ENCODE measurements at regions not wholly inside any gene's neighbourhood (a gene's known extent, or its start where the extent isn't known, plus 50 kb on each side); places are given as distances from the start of the nearest gene placed in this dataset.

DNA sequence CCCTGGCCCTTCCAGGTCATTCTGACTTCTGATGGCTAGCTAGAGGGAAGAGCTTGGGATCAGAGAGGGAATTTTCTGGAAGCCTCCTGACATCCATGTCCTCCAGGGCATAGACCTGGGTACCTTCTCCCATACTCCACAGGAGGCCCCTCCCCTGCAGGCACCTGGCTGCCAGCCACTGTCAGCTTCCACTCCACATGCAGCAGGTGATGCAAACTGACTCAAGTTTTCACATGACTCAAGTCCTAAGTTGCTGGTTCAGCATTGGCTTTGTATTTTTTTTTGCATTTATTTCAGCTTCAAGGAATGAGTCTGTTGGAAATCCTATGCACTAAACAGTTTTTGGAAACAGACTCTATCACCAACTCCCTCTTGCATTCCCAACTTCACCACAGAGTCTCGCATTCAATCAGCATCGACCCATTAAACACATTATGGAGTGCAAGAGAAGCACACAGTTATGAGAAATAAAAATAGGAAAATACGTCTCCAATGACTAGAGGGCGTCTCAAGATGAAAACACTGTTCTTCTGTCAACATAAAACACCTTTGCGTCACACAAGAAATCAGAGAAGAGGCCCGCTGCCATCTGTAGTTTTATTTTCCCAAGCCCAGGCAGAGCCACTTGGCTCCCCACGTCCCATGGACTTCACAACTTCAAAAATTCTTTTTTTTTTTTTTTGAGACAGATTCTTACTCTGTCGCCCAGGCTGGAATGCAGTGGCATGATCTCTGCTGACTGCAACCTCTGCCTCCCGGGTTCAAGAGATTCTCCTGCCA lies 362.6 kb upstream of the MGMT start:
- no peak for DNase-seq (ENCODE audit: low read depth, low spot score)
- H3K4me3 ChIP-seq (ENCODE audit: low read length), result no peak overlapping the region

DNA sequence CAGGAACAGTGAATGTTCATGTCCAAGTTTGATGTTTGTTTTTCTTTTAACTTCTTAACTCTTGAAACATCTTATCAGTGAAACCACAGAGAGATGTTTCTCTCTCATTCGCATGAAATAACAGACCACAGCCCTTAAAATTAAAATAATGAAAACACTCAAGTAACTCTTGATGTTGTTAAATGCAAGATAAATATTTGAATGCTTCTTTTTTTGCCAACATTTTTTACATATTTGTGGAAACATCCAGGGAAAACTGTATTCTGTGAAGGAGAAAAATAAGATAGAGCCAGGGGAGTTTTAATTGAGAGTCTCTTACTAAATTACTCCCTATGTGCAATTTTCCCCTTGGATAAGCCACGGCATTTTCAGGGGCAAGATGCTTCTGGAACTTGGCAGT lies 361.8 kb upstream of the MGMT start:
- no peak for DNase-seq (ENCODE audit: low read depth, low spot score)
- no peak overlapping the region for H3K4me3 ChIP-seq (ENCODE audit: low read length)

DNA sequence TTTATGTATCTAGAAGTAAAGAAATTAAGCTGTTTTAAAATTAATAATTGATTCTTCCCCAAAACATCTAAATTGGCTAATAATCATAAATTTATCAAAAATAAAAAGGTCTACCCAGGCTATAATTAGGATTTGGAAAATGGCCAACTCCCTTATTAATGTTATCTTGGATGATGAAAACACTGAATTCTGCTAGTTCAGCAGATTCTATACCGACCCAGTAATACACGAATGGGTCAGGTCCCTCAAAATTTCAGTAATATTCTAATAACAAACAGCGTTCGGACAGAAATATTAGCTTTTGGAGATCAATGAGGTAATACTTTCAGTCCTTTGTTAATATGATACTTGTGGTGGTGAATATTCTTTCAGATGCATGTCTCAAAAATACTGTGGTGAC lies 360.7 kb upstream of the MGMT start:
- no peak for DNase-seq (ENCODE audit: low read depth, low spot score)
- H3K4me3 ChIP-seq (ENCODE audit: low read length), result no peak overlapping the region

DNA sequence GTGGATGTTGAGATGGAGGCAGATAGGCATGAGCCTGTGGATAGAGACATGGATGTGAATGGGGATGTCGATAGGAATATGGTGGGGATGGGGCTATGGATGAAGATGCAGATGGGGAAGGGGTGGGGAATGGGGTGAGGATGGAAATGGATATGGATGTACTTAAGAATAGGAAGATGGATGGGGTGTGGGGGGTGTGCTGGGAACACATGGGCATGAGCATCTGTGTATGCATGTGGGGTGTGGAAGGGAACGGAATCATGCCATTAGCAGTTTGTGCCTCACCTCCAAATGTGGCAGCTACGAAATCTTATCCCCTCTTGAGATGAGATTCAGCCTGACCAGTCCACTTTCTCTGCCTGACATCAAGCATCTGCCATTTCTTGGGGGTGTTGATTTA lies 359.5 kb upstream of the MGMT start:
- H3K4me3 ChIP-seq (ENCODE audit: low read length), result no peak overlapping the region
- DNase-seq (ENCODE audit: low read depth, low spot score), result no peak

DNA sequence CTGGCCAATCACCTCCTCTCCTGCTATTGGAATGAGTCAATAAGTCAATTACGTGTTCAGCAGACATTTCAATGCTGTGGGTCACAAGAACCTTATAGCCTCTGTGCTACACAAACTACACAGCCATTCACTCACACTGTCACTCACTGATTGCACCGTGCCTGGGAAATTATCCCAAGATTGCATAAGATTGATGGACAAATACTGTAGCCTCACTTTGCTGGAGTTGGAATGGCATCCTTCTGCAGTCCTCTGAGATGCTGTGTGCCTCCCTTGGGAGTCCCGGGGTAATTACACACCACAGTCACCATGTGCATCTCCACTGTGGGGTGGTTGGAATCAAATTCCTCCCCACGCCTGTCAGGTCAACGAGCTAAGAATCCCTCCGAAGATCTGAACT lies 358.7 kb upstream of the MGMT start:
- H3K4me3 ChIP-seq (ENCODE audit: low read length), result no peak overlapping the region
- no peak for DNase-seq (ENCODE audit: low read depth, low spot score)

DNA sequence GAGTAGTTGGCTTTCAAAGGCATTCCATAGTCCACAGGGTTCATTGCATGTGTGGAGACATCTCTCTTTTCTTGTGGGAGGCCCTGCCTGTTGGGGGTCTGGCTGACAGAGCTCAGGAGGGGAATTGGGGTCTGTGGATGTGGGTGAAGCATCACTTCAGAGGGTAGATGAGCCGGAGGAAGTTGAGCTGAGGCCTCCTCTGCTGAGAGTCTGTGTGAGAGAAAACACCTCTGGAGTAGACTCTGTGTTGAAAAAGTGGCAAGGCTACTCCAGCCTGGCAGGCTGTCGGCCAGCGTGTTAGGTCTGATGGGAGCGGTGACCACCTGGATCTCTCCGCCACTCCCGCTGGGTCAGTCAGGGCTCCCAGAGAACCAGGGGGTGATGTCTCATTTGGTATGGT lies 358.0 kb upstream of the MGMT start:
- H3K4me3 ChIP-seq (ENCODE audit: low read length), result no peak overlapping the region
- DNase-seq (ENCODE audit: low read depth, low spot score), result no peak

DNA sequence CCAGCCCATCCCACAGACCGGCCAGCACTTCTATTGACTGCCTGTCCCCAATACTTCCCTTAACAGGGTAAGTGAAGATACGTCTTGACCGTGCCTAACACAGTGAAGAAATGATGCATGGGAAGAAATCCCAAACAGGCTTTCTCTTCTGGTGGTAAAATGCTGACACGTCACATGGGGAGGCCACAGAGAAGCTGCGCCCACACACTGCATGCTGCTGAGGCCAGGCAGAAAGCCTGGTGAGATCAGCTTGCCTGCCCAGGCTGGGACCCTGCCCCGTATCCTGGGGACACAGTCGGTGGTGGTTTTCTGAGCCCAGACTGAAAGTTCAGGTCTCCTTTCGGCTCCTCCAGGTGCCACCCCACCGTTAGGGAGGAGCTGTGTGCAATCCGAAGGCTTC lies 356.3 kb upstream of the MGMT start:
- DNase-seq (ENCODE audit: low read depth, low spot score), result no peak
- H3K4me3 ChIP-seq (ENCODE audit: low read length), result no peak overlapping the region

DNA sequence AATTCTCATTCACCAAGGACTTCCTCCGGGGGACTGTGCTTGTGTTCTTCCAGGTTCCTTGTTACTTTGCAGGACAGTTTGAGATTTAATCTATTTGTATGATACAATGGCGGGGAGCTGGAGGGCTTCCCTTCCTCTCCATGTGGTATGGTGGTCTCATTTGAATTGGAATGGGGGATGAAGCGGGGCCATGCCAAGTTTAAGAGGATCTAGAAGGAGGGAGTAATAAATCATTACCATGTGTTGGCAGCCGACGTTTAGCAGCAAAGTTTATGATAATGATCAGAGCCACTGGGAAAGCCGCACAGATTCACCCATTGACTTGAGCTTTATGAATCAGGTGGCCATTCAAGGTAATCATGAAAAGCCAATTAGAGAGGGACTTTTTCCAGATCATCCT lies 355.1 kb upstream of the MGMT start:
- H3K4me3 ChIP-seq (ENCODE audit: low read length), result no peak overlapping the region
- DNase-seq (ENCODE audit: low read depth, low spot score), result no peak

DNA sequence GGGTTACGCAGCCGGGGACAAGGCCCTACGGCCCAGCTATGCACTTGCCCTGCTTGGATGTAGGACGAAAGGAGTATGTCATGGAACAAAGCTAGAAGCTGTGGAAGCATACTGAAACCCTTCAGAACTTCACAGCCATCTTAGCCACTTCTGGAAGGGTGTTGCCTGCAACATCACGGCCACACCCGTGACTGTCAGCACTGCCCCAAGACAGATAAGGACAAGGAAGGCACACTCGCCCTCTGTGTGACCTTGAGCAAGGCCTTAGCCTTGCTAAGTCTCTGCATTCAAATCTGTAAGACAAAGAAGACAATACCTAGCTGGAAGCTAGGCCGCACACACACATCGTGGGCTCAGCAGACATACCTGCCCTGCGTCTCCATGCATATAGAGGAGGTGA lies 352.5 kb upstream of the MGMT start:
- H3K4me3 ChIP-seq (ENCODE audit: low read length), result no peak overlapping the region
- no peak for DNase-seq (ENCODE audit: low read depth, low spot score)

DNA sequence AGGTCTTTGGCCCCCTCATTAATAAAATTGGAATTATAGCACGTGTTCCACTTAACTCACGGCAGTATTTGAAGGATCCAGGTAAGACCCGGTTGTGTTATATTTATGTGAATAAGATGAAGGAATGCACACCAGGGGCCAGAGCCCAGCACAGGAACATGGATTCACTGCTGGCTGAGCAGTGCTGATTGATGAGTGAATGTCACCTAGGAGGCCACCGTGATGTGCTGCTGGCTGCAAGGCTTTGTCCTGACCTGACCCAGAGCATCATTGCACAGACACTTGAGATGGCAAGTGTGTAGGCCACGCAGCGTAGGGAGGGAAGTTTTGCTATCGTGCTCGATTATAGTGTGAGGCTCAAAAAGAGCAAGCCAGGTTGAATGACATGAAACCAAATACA lies 350.7 kb upstream of the MGMT start:
- no peak overlapping the region for H3K4me3 ChIP-seq (ENCODE audit: low read length)
- DNase-seq (ENCODE audit: low read depth, low spot score), result no peak

DNA sequence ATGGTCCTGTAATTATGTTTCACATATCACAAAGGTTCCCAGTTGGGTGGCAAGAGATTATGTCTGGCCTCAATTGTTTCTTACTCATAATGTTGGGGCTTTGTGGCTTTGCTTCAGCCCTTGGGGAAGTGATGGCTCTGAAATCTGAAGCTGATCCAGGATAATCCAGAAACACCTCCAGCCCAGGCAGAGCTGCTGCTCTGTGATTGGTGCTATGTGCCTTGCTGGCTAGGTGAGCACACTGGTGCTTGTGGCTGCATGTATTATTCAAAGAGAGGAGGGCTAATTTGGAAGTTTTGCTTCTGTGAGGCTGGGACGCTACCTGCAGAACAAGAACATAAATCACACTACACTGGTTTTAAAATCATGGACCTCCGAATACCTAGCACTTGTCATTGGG lies 346.6 kb upstream of the MGMT start:
- DNase-seq (ENCODE audit: low read depth, low spot score), result no peak
- no peak overlapping the region for H3K4me3 ChIP-seq (ENCODE audit: low read length)

DNA sequence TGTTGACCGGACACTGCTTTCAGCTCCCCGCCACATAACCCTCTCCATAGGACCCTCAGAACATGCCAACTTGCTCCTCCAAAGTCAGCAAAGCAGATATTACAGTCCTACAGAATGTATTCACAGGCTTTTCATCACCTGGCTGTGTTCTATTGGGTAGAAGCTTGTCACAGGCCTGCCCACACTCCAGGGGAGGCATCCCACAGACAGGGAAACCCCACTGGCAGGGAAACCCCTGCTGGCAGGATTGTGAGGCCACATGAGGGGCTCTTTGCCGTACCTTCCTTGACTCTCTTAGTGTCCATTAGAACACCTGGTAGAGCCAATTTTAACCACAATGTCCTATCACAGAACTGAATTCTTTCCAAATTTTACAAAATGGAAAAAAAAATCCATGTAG lies 344.2 kb upstream of the MGMT start:
- H3K4me3 ChIP-seq (ENCODE audit: low read length), result no peak overlapping the region
- DNase-seq (ENCODE audit: low read depth, low spot score), result no peak

DNA sequence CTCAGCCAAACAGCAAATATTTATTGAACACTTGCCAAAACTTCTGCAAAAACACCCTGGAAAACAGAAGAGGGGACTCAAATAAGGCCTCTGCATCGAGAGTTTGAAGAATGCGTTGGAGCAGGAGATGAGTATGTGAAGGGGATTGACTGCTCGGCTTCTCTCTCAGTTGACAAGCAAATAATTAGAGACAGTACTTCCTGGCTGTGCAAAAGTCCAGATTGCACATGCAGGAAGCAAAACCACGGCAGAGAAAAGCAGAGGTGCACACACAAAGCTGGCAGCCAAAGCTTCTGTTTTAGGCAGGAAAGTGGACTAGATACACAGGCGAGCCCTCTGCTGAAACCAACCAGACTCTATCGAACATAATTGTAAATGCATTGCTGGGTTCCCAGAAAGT lies 343.6 kb upstream of the MGMT start:
- no peak overlapping the region for H3K4me3 ChIP-seq (ENCODE audit: low read length)
- no peak for DNase-seq (ENCODE audit: low read depth, low spot score)

DNA sequence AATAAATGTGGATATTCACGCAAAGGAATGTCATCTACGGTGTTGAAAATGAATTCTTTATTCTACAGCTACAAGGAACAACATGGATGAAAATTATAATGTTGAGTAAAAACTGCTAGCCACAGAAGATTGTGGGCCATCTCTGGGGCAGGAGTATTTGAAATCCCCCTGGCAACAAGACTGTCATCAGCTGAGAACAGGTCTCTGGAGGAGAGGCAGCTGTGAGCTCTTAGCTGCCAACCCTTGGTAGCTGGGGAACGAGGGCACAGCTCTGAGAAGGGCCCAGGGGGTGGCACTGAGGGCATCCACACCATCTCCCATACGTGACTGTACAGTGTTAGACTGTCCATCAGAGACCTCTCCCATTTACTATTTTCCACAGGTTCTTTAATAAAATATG lies 340.1 kb upstream of the MGMT start:
- DNase-seq (ENCODE audit: low read depth, low spot score), result no peak
- H3K4me3 ChIP-seq (ENCODE audit: low read length), result no peak overlapping the region

DNA sequence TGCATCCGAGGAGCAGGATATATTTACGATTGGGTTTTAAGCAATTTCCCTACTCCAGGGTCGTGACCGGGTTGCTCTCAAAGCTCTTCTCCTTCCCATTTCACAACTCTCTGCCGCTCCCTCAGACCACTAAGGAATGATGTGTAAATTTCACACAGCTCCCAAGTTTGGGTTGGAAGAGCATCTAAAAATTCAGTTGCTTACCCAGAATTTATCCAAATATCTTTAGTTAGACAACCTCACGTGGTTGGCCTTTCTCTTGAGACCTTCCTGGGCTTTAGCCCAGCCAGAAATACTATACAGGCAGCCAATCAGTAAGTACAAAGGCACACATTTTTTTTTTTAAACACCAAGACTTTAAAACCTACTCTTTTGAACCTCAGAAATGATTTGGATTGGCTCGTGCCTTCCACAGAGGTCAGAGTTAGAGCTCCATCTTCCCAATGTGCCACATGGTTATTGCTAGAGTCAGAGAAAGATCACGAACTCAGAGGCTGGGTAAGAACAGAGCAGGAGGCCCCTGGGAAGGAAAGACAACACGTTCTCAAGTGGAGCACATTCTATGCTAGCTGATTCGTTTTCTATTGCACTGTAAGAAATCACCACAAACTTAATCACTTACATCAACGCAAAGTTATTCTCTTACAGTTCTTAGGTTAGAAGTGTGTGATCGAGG lies 335.4 kb upstream of the MGMT start:
- H3K4me3 ChIP-seq (ENCODE audit: low read length), result no peak overlapping the region
- no peak for DNase-seq (ENCODE audit: low read depth, low spot score)

DNA sequence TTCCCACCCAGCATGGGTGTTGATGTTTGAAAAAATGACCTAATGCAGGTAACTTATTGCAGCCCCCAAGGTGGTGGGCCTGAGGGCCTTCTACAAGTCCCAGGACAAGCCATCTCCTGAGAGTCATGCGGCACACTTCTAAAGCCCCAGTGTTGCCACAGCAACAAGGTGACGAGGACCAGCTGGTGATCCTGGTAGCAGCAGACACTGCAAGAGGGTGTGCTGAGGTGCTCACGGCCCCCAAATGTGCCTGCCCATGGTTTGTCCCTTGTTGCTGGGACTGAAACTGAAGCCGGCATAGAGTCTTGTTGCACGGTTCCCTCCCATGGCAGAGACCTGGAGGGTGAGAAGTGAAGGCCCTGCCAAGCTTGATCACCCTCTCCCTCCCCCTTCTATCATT lies 333.2 kb upstream of the MGMT start:
- no peak overlapping the region for H3K4me3 ChIP-seq (ENCODE audit: low read length)
- no peak for DNase-seq (ENCODE audit: low read depth, low spot score)

DNA sequence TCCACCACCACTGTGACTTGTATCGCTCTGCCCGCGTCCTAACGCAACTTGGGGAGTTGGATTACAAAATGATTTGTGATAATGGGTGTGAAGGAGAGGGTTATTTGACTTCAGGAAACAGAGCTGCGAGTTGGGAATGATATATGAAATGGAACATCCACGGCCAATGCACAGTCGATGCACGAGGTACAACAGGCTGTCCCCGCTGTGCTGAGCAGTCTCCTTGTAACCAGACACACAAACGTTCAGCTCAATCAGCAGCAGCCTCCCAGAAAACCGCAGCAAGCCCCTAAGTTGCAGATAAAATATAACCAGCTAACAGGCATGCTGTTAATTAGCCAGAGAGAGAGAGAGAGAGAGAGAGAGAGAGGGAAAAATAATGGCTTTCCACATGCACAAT lies 332.7 kb upstream of the MGMT start:
- no peak for DNase-seq (ENCODE audit: low read depth, low spot score)

DNA sequence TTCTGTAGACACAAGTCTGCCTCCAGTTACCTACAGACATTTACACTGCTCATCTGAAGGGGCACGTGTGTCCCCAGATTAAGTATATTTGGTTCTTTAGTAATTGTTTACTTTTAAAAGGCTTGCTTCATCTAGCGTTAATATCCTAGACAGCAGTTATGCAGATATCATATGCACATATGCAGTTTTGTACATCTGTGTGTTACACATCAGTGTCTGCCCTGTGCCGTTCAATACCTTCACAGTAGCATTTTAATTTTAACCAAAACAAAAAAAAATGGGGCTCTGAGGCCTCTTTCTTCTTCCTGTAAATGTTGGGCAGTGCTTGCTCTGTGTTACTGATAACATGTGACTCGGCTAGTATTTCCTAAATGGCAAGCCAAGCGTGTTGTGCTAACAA lies 331.4 kb upstream of the MGMT start:
- no peak overlapping the region for H3K4me3 ChIP-seq (ENCODE audit: low read length)
- no peak for DNase-seq (ENCODE audit: low read depth, low spot score)

More for the DNA sequence above, 332.7 kb upstream of the MGMT start:
- no peak overlapping the region for H3K4me3 ChIP-seq (ENCODE audit: low read length)

DNA sequence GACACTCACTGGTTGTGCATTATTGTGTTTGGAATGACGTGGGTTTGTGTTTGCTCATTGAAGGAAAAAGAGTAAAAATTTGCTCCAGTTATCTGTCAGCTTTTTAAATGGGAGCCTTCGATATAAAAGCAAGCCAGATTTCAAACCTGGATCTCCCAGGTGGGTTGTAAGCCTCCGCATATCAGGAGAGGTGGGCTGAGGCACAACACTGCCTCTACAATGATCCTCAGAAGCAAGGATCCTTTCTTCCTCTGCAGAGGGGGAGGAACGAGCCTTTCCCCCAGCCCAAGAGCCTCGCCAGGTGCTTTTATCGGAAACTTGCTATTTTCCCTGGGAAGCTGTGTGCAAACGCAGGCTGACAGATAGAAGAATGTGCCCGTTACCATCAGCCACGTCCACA lies 331.0 kb upstream of the MGMT start:
- DNase-seq (ENCODE audit: low read depth, low spot score), result no peak
- H3K4me3 ChIP-seq (ENCODE audit: low read length), result no peak overlapping the region

DNA sequence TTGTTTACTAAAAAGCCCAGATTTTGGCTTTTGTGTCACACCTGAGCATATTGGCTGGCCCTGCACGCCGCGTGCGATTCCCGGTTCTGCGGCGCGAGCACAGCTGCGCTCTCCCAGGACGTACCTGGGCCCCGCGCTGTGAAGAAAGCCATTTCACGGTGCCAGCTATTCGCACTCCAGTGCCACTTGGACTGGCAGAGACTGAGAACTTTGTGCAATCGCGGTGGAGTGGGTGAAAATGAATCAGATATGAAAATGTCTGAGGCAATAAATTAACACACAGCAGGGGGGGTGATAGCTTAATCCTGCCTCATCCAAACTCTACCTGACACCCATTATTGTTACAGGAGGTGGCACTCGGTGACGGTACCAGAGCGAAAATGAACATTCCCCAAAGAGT lies 330.1 kb upstream of the MGMT start:
- no peak overlapping the region for H3K4me3 ChIP-seq (ENCODE audit: low read length)
- no peak for DNase-seq (ENCODE audit: low read depth, low spot score)

Measured in Jurkat, Clone E6-1 (cell line).